Activated T-cell treated with anti-CD3 and anti-CD28 coated beads for 1 hour (primary cell): ENCODE measurements at regions not wholly inside any gene's neighbourhood (a gene's known extent, or its start where the extent isn't known, plus 50 kb on each side); places are given as distances from the start of the nearest gene placed in this dataset.
A peak's percentile ranks its signal among the peaks of the same experiment; 100 is the strongest.

ENCODE experiments used
- DNase-seq: peaks from one replicate; pipeline ENCODE4 v3.0.0-alpha.2; 2020; ENCODE audit warnings: low read depth

DNA sequence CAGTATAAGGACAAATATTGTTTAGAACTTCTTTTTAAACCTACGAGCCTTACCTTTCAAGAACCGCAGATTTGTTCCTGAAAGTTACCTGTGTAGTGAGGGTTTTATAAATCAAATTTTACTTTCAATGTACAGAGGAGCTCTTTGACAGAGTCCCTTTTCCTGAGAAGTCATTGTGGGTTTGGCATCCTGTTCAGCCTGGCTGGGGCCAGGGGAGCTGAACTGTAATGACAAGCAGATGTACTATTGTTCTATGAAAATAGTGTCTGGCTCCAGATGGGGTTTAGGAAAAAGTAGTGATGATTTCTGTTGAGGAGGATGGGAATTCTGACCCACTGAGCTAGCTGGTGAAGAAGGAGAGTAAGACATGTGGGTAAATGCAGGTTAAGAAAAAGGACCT is 196.2 kb upstream of the PGRMC2 start:
- no peak for DNase-seq

DNA sequence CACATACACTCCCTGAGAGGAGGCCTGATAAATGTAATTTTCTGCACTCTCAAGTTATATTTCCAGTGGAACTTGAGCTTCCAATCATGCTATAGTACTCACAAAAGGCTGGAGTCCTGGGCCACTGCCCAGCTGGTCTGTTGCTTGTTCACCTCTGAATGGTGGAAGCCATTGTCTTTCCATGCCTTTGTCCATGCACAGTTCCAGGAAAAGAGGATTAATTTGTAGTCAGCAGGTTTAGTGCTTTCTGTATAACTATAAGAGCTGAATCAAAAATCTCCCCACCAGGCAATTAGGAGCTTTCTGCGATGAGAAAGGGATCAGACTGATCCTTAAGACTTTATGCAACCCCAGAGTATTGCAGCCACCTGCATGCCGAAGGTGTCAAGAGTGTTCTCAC is 195.4 kb upstream of the PGRMC2 start:
- DNase-seq, result no peak

DNA sequence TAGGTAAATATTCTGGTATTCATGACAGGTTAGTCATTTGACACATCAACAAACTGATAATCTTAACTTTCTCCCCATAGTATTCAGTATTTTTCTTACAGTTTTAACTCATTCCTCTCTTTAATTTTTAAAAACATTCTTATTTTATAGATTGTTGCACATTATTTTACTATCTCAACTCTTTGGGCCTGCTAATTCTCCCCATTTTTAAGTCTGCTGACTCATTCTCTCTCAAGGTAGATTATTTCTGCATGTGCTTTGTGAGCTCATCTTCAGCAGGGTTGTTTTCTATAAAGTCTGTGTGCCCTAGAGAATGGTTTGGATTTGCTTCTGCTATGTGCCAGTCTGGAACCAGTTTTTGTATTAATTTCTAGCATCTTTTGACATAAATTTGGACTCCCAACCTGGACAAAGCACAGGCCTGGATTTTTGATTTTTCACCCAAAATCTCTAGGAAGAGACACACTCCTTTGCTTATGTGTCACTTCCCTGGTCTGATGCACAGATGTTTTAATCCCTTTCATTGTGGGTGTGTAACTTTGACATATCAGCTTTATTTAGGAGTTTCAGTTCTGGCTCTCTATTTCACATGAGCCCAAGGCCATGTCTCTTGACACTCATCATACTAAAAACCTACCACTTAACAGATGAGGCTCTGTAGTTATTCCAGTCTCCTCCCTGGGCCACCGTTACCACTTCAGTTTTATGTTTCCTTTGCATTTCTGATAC is 194.3 kb upstream of the PGRMC2 start:
- no peak for DNase-seq

DNA sequence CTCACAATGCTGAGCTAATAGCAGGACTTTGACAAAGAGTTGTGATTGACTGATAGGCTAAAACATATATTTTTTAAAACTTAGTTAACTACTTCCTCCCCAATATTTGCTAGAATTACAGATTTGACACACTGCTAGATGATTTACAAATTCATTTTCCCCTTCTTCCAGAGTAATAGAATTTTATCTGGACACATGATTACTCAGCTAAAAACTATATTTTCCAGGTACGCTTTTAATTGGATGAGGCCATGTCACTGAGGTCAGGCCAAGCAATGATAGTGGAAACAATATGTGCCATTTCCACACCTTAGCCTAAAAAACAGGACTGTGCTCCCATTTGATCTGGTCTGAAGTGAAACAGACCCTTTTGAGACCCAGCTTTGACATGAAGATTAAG is 193.3 kb upstream of the PGRMC2 start:
- DNase-seq, result no peak

DNA sequence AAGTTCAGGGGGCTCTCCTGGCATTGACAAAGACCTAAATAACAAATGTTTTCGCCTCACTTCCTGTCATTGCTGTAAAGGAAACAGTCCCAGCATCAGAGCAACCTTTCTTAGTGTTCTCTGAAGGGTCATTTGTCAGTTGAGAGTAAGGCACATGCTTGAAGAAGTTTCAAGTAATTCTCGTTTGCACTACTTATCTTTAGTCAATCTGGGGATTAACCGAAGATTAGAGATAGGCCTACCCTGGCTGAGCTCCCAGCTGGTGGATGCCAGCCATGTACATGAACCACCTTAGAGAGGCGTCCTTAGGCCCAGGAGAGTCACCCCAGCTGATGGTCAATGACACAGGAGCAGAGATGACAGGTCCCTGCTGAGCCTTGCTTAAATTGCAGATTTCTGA is 189.9 kb upstream of the PGRMC2 start:
- no peak for DNase-seq

DNA sequence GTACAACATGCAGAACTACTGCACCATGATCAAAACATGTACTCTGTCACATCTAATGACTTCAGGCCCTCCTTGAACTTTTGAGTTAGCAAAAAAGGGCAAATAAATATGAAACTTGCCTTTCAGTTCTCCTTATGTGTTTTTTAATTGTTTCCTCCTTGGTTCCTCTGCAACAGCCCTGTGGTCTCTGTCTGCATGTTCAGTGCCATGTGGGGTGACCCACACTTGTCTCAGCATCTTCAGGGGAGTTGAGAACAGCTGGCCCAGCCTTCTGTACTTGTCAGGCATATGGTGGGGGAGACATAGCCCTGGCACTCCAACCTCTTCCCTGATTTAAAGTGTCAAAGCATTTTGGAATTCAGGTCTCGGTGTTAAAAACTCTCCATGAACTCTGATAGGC is 188.0 kb upstream of the PGRMC2 start:
- no peak for DNase-seq

DNA sequence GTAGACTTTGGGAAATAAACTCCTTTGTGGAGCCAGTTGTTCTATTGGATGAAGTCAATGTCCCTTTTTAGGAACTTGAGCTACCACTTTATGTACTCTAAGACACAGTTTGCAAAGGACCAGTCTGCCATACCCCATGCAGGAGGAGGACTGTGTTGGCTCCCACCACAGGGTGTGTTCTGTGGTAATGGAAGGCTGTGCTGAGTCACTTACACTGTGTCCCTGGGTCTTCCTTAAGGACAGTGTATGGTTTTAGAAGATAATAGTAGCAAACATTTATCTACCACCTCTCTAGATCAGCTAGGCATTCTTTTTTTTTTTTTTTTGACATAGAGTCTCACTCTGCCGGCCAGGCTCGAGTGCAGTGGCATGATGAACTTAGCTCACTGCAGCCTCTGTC is 184.0 kb upstream of the PGRMC2 start:
- DNase-seq, result no peak

DNA sequence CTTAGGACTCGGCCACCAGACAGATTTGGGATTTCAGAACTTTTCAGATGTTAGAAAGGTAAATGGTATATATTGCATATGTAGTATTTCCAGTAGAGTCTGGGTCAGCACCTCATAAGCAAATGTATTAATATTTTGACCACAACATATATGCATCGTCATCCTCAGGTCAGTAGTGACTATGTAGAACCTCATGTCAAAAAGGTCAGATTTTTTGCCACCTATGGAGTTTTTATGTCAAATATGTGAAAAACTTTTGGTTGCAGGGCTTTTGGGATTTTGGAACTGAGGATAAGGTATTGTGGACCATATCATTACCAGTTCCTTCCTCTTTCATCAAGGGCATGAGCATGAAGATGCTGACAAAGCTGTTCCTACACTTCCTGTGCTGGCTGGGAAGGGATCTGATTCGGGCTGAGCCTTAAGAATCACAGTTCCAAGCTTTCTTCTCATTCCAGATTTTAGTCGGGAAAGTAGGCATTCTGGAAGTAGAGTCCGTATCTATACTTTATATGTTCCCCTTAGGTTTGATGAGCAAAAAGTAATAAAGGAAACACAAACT is 183.0 kb upstream of the PGRMC2 start:
- no peak for DNase-seq

DNA sequence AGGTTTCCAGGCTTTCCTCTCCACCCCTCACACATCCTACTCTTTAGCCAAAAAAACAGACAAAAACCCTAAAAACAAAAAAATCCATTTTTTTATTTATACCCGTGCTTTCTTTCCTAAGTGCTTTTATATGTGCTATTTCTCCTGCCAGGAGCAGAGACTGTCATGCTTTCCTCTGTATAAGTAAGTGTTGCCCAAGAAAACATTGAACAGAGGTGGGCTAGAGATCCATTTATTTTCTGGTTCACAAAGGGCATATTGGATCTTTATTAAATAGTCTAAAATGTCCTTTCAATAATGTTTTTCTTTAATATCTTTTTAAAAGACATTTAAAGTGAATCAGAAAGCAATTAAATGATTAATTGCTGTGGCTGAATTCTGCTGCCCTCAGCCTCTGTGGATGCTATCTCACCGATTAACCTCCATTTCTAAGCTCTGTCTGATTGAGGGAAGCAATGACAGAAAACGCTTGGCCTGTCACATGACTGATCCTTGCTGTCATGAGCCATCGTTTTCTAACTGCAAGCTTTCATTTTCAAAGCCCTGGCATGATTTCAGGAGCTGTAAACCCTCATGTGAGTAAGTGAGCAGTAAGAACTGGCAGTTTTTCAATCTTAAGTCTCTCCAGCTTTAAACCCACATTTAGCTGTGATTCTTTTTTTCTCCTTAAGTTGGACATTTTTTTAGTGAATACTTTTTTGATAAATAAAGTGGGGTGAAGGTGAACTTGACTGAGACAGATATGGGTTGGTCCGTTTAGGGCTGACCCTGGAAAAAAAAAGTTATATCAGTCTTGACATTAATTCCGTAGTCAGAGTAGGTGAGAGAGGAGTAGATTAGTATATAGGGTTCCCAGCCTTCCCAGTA is 180.7 kb upstream of the PGRMC2 start:
- DNase-seq, result no peak

DNA sequence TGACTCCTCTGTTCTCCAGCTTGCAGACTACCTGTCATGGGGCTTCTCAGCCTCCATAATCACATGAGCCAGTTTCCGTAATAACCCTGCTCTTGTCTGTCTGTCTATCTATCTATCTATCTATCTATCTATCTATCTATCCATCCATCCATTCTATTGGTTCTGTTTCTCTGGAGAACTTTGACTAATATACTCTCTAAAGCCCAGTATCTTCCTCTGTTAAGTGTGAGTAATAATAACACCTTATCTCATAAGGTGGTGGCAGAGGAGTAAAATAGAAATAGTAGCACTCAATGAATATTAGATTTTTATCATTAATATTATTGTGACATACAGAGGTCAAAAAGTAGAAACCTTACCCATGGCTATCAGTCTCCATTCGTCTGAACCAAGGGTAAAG is 177.9 kb upstream of the PGRMC2 start:
- no peak for DNase-seq

DNA sequence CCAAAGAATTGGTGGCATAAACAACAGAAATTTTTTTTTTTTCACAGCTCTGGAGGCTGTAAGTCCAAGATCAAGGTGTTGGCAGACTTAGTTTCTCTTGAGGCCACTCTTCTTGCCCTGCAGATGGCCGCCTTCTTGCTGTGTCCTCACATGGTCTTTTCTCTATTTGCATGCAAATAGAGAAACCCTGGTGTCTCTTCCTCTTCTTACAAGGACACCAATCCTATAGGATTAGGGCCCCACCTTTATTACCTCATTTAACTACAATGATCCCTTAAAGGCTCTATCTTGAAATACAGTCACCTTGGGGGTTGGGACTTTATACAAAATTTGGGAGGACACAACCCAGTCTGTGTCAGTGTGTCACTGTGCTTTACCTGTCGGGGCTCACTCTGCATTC is 175.4 kb upstream of the PGRMC2 start:
- no peak for DNase-seq

DNA sequence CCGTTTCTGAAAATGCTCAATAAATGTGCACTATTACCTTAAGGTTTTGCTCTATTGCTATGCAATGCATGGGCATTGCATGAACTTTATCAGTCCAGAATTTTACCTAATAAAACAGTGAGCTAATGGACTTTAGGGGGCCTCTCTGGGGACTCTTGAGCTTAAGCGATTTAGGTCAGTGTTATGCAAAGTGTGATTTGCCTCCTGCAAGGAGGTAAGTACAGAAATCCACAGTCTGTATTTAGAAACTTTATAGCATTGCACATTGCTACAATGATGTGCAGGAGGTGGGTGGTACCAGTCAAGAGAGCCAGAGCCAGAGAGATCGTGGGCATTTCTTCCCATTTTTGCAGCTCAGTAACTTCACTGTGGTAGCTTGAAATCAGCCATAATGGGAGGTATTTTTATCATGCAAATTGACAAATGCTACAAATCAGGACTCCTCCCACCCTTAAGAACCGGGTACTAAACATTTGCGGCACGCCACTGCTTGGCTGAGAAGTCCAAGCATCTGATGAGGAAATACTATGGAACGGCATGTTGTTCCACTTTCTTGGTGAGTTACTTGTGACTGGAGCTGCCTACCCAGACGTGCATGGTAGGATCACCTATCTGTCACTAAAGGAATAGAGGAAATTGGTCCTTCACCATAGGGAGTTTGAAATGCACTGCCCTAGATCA is 174.6 kb upstream of the PGRMC2 start:
- DNase-seq, result no peak

DNA sequence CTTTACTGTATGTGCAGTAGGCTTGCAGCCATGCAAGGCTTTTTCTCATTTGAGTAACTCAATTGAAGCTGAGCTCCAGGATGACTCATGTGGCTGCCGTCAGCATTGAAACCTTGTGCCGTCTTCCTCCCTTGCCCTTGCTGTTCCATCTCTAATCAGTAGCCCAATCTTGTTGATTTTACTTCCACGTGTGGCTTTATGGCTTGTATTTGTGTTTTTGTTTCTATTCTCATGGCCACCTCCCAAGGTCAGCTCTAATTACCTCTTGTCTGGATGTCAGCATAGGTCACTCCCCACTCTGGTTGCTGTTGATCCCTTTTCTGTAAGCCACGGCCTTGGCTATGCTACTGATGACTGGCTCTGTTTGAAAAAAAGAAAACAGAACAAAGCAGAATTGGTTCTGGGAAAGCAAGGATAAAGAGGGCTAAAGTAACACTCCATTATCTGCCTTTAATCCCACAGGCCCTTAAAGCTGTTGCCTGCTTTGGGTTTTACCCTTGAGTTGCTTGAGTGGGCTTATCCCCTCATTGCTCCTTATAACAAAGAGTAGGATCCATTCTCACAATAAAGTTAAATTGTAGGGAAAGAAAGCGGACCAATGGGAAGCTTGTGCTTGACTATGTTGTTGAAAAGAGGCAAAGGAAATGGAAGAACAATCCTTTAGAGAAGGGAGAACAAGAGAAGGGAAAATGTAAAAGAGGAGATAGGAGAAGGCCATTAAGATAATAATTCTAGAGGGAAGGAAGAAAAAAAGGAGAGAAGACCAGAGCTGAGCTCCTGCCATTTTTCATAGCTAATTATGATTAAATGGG is 173.9 kb upstream of the PGRMC2 start:
- DNase-seq, result no peak

DNA sequence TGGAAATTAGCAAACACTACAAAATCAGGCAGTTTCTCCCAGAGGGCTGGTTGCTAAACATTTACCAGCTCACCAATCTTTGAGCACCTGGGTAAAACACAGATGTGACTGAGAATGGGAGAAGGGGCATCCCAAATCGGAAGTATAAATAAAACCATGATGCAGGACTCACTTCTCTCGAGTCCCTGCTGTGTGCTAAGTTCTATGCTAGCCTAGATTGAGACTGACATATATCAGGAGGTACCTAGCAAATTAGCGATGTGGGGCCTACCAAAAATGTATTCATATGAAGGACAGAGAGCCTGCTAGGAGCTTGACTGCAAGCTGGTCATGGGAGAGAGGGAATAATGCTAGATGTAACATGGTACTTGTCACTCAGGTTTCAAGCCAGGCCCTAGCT is 171.9 kb upstream of the PGRMC2 start:
- no peak for DNase-seq

DNA sequence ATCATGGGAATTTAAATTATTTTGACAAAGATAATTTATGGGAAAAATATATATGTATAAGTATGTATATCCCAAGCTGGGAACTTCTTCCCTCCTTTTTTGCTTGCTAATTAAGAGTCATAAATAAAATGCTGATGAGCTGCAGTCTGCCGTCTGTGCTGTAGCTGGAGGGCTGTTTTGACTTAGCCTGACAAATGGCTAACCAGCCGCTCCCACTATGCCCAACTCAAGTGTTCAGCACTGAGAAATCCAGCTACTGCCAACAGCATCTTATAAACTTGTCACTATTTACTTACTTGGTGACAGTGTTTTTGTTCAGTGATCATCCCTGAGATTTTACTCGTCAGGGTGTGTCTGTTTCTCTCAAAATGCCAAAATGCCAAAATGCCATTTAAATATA is 171.2 kb upstream of the PGRMC2 start:
- DNase-seq, result no peak

DNA sequence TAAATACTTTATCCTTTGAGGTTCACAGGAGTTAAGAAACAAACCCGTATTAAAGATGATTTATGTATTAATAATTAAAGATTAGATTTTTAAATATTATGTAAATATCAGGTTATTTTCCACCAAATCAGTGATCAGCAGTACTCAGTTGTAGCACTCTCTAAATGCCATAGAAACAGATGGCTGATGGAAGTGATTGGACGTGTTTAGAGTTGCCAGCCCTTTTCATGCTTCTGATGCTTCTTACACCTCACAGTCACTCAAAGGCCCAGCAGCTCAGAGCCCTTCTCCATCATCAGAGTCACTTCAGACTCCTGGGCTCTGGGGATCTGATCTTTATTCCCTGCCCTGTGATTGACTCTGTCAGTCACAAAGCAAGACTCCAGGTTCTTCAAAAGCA is 170.1 kb upstream of the PGRMC2 start:
- DNase-seq, result no peak

DNA sequence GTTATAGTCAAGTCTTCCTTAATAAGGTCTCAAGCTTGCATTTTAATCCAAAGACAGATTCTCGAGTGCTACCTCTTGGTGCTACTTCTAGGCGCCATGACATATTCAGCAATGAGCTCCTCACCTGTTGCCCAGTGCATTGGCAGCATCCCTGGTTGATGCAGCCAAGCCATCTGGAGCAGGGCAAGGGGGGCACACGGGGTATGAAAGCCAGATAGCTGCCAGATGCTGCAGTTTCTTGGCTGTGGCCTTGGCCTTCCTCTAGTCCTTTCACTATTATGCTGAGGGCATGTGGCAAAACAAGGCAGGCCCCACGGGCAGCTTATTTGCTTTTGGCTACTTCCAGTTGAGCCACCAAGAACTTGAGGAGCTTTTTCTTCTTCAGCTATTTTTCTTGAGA is 168.6 kb upstream of the PGRMC2 start:
- DNase-seq, result no peak

DNA sequence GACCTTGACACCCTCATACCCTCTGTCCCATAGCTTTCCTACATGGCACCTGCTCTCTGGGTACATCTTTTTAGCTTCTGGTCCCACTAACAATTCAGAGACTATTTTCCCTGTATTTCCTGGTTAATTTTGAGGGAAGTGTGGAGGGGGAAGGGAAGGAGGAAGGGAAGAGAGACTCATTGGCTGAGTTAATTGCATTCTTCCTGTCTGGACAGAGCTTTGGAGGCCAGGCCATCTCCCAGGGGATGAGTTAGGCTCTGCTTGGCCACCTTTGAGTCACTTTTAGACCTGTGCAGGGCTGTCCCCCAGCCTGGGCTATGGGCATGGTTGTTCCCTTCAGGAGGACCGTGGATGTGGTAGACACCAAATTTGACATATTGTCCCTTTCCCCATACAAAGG is 167.9 kb upstream of the PGRMC2 start:
- no peak for DNase-seq

DNA sequence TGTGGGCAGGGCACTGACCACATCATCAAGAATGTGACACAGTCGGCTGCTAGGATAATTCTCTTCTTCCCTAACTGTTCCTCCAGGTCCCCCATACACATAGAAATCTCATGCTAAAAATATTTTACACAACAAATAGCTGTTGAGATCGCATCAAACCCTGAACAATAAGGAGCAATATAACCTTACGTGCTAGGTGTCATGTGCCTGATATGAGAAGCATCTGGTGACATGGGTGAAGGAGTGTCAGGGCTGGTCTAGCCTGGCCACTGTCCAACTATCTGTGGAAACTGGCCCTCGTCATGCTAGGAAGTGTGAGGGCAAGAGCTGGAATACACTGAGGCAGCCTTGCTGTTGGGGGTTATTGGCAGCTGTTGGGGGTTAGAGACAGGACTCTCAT is 167.3 kb upstream of the PGRMC2 start:
- no peak for DNase-seq

DNA sequence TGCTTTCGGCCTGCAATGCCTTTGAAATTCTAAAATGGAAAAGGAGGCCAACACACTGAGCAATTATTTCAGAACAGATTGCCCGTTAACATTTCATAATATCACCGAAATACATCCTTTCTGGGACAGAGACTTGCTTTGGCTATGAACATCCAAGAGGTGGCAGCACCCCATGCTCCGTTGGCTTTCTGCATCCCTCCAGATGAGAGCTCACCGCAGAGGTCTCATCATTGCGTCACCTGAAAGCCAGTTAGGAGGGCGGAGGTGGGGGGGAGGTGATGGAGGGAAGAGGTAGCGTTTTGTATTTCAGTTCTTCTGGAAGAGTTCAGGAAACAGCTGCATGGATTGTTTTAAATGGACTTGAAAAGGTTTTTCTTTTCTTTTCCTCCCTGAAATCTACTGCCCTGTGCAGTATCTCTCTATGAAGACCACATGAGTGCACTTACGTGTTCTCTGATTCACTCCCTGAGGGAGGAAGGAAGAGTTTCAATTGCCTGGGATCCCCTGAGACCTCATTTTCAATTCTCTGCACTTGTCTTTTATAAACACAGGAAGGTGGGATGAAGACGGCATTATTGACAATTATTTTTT is 166.8 kb upstream of the PGRMC2 start:
- peak; percentile 40 for DNase-seq

DNA sequence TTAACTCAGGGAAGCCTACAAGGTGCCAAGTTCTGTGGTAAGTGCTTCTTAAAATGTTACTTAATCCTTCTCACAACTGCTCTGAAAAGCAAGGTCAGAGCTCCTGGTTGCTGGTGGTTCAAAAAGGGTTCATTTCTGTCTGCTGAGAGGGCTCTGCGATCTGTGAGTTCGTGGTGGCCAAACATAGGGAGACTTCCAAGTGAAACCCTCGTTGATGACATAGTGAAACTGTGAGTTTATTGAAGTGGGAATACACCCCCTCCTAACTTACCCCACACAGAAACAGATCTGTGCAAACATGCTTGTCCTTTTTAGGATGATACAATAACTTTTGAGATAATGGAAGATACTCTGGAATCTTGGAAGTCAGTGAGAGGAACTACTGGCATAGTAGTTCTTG is 164.8 kb upstream of the PGRMC2 start:
- DNase-seq, result no peak
